ENCODE measurements at regions not wholly inside any gene's neighbourhood (a gene's known extent, or its start where the extent isn't known, plus 50 kb on each side); places are given as distances from the start of the nearest gene placed in this dataset.

- no peak for DNase-seq
These were observed 379.6 kb downstream of the HRH4 start for GRCh38 chr18:24840051-24840450.

- DNase-seq = no peak
These were observed 380.2 kb downstream of the HRH4 start for GRCh38 chr18:24840640-24841039.

GRCh38 chr18:24841536-24841935 lies 381.1 kb downstream of the HRH4 start:
- DNase-seq = no peak

- DNase-seq = no peak
These were observed 382.7 kb downstream of the HRH4 start for GRCh38 chr18:24843123-24843522.

GRCh38 chr18:24846138-24846537 lies 385.7 kb downstream of the HRH4 start:
- DNase-seq = no peak

- DNase-seq = no peak
These were observed 390.1 kb downstream of the HRH4 start for GRCh38 chr18:24850532-24850931.

GRCh38 chr18:24853076-24853475 lies 392.6 kb downstream of the HRH4 start:
- no peak for DNase-seq

- no peak for DNase-seq
These were observed 400.7 kb downstream of the HRH4 start for GRCh38 chr18:24860978-24861680.

- no peak for DNase-seq
These were observed 401.9 kb downstream of the HRH4 start for GRCh38 chr18:24862201-24862816.

- no peak for DNase-seq
These were observed 407.9 kb downstream of the HRH4 start for GRCh38 chr18:24868311-24868710.

GRCh38 chr18:24868760-24869237 lies 408.4 kb downstream of the HRH4 start:
- no peak for DNase-seq

GRCh38 chr18:24869285-24869684 lies 408.8 kb downstream of the HRH4 start:
- no peak for DNase-seq

GRCh38 chr18:24875286-24875685 lies 414.8 kb downstream of the HRH4 start:
- DNase-seq = no peak

GRCh38 chr18:24875777-24876176 lies 415.3 kb downstream of the HRH4 start:
- no peak for DNase-seq

GRCh38 chr18:24876266-24876665 lies 415.8 kb downstream of the HRH4 start:
- DNase-seq = no peak

GRCh38 chr18:24877066-24877465 lies 416.6 kb downstream of the HRH4 start:
- DNase-seq = no peak

- DNase-seq = no peak
These were observed 417.1 kb downstream of the HRH4 start for GRCh38 chr18:24877546-24877945.

- DNase-seq = no peak
These were observed 417.9 kb downstream of the HRH4 start for GRCh38 chr18:24878289-24878688.

GRCh38 chr18:24885276-24885675 lies 424.8 kb downstream of the HRH4 start:
- no peak for DNase-seq

- DNase-seq = no peak
These were observed 434.4 kb downstream of the HRH4 start for GRCh38 chr18:24894880-24895279.

- DNase-seq = no peak
These were observed 437.0 kb downstream of the HRH4 start for GRCh38 chr18:24897461-24897860.

- no peak for DNase-seq
These were observed 441.7 kb downstream of the ZNF521 start for GRCh38 chr18:24910221-24910620.

GRCh38 chr18:24913507-24914170 lies 438.3 kb downstream of the ZNF521 start:
- DNase-seq = no peak

- no peak for DNase-seq
These were observed 437.8 kb downstream of the ZNF521 start for GRCh38 chr18:24914171-24914525.
